GM12873 (cell line): ENCODE measurements at regions not wholly inside any gene's neighbourhood (a gene's known extent, or its start where the extent isn't known, plus 50 kb on each side); places are given as distances from the start of the nearest gene placed in this dataset.

Source experiments
- TF ChIP-seq, protein P1 (sequence below): IDR thresholded peaks from 2 replicates; pipeline ENCODE4 v1.5.1; 2012; ENCODE audit warnings: low read depth, mild to moderate bottlenecking, moderate library complexity, low read length, control low read depth; ENCODE audit not compliant: insufficient read depth; ENCODE audit errors: missing control alignments

DNA sequence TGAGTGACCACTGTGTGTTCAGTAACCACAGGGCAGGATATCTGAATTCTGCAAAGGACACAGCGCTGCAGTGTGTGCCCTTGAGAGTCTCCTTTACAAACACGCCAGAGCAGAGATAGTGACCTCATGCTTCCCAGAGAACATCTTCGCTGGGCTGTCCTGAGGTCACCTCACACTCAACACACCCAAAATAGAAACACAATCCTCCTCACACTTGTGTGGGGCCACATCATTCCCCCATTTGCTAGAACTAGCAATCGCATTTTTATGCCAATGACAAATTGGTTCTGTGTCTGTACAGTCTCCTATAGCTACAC is 140.1 kb upstream of the NRIP1 start:
- TF ChIP-seq, protein P1, sequence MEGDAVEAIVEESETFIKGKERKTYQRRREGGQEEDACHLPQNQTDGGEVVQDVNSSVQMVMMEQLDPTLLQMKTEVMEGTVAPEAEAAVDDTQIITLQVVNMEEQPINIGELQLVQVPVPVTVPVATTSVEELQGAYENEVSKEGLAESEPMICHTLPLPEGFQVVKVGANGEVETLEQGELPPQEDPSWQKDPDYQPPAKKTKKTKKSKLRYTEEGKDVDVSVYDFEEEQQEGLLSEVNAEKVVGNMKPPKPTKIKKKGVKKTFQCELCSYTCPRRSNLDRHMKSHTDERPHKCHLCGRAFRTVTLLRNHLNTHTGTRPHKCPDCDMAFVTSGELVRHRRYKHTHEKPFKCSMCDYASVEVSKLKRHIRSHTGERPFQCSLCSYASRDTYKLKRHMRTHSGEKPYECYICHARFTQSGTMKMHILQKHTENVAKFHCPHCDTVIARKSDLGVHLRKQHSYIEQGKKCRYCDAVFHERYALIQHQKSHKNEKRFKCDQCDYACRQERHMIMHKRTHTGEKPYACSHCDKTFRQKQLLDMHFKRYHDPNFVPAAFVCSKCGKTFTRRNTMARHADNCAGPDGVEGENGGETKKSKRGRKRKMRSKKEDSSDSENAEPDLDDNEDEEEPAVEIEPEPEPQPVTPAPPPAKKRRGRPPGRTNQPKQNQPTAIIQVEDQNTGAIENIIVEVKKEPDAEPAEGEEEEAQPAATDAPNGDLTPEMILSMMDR: no peak

DNA sequence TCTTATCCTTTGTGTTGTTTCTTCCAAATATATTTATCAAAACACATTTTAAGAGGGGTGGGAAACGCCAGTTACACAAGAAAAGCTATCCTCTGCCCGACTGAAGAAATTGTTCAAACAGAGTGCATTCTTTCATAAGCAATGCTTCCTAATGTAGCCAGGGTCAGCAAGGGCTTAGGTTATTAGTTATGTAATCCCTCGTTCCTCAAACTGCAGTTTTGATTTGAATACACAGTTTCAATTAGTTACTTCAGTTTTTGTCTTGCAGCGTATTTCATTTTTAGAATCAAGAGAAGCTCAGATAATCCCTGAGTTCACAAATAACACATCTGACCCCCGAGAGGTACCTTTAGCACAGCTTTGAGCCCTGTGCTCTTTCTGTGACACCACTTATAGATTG is 141.7 kb upstream of the NRIP1 start:
- TF ChIP-seq, protein P1: no peak

DNA sequence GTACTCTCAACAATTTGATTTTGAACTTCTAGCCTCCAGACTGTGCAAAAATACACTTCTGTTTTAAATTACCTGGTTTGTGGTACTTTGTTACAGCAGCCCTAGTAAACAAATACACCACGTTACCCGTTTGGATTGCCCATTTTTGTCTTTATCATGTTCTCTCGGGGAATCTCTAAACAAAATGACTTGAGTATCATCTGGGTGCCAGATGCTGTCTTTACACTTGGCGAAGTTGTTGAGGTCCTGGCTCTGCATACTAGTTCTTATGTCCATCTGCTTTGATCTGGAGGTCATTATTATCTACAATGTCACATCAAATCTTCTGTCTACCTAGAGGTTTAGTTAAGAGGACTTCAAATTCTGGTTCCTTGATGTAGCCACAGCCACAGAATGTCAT is 142.4 kb upstream of the NRIP1 start:
- TF ChIP-seq, protein P1: no peak

DNA sequence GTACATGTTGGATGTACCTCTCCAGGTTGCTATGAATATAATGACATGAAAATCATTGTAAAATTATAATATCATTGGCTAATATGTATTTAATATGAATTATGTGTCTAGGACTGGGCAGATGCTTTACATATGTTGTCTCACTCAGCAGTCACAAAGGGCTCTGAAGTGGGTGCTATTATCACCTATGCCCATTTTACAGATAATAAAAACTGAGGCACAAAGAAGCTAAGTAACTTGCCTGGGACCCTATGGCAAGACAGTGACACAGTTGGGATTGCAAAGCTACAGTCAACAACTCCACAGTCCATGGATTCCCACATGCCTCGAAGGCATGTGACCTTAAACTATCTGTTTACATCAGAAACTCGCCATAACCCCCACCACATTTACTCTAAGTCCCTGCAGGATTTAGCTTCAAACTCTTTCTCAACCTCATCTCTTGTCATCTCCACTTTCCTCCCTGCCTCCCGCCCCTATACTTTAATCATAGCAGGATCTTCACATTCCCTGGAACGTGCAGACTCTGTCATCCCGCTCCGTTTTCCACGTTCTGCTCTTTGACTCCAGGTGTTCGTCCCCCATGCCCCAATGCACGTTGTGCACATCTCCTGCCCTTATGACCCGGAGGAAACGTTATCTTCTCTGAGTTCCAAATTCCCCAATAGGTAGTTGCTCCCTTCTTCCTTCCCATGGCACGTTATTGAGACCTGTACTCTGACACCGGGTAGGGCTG is 143.0 kb upstream of the NRIP1 start:
- TF ChIP-seq, protein P1: no peak

DNA sequence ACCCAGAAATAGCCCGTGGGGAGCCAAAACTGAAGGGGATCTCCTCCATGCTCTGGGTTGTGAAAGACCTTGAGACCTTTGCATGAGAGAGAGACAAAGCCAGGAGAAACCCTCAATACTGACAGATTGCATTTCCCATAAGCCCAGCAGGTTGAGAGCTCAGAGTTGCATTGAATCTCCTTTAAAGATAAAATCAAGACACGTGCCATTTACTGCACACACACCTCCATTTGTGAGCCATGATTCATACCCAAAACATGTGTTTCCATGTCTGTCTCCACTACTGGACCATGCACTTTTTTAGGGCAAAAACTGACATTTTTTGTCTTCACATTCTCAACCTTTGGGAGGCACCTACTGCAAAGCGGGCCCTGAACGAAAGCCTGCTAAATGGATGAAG is 144.0 kb upstream of the NRIP1 start:
- TF ChIP-seq, protein P1: no peak

DNA sequence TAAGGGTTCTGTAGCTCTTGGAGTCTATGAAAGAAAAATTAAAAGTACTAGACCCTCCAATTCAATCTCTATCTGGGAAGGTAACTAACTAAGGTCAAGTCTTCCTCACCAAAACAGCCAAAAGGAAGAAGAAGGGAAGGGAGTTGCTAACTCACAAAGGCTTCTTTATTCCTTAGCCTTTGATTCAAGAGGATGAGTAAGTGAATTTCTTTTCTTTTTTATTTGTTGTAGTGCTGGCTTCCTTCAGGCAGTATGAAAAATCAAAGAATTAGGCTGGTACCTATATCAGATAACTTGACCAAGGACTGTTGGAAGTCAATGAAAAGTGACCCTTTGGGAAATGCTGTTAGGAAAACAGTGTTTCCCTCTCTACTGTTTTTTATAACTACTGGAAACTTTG is 144.4 kb upstream of the NRIP1 start:
- TF ChIP-seq, protein P1: no peak

DNA sequence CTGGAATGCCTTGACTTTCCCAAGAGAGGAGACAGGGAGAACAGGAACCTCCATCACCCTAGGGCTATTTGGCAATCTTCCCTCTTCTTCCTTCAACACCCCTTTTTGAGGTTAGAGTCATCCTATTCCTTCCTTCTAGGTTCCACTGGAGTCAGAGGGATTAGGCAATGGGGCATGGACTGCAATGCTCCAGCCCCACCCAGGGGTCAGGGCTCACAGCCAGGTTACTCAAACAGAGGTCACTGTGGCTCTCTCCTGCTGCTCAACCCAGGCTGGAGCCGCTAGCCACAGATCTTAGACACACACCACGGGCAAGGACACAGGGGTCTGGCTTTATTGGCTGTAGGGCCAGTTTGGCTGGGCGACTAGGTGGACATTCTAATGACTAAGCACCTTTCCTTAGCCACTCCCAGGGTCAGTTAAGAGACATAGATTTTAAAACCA is 145.5 kb upstream of the NRIP1 start:
- TF ChIP-seq, protein P1: no peak
